ENCODE measurements at regions not wholly inside any gene's neighbourhood (a gene's known extent, or its start where the extent isn't known, plus 50 kb on each side); places are given as distances from the start of the nearest gene placed in this dataset.

- no peak for DNase-seq
Measured at GRCh38 chr16:51035110-51035498, 116.0 kb downstream of the SALL1 start.

- DNase-seq = no peak
Measured at GRCh38 chr16:51034481-51035109, 116.5 kb downstream of the SALL1 start.

GRCh38 chr16:51031598-51031997 is 119.5 kb downstream of the SALL1 start:
- no peak for DNase-seq

GRCh38 chr16:51030516-51030915 is 120.6 kb downstream of the SALL1 start:
- no peak for DNase-seq

GRCh38 chr16:51025588-51026290 is 125.3 kb downstream of the SALL1 start:
- DNase-seq = no peak

- no peak for DNase-seq
Measured at GRCh38 chr16:51024703-51025102, 126.4 kb downstream of the SALL1 start.

GRCh38 chr16:51022955-51023354 is 128.1 kb downstream of the SALL1 start:
- DNase-seq = no peak

- no peak for DNase-seq
Measured at GRCh38 chr16:51019617-51020016, 131.5 kb downstream of the SALL1 start.

GRCh38 chr16:51017969-51018368 is 133.1 kb downstream of the SALL1 start:
- no peak for DNase-seq

GRCh38 chr16:51012396-51012795 is 138.7 kb downstream of the SALL1 start:
- DNase-seq = no peak

- DNase-seq = no peak
Measured at GRCh38 chr16:51010817-51011216, 140.3 kb downstream of the SALL1 start.

GRCh38 chr16:51009813-51010212 is 141.3 kb downstream of the SALL1 start:
- DNase-seq = no peak

GRCh38 chr16:51009359-51009758 is 141.7 kb downstream of the SALL1 start:
- DNase-seq = no peak

- no peak for DNase-seq
Measured at GRCh38 chr16:51008607-51009006, 142.5 kb downstream of the SALL1 start.

- no peak for DNase-seq
Measured at GRCh38 chr16:51008037-51008436, 143.0 kb downstream of the SALL1 start.

- no peak for DNase-seq
Measured at GRCh38 chr16:51003850-51004566, 147.1 kb downstream of the SALL1 start.

GRCh38 chr16:51002881-51003490 is 148.1 kb downstream of the SALL1 start:
- no peak for DNase-seq

GRCh38 chr16:50999181-50999580 is 151.9 kb downstream of the SALL1 start:
- no peak for DNase-seq

GRCh38 chr16:50998411-50998810 is 152.7 kb downstream of the SALL1 start:
- no peak for DNase-seq

GRCh38 chr16:50997679-50998078 is 153.4 kb downstream of the SALL1 start:
- DNase-seq = no peak

- no peak for DNase-seq
Measured at GRCh38 chr16:50996830-50997186, 154.3 kb downstream of the SALL1 start.

- DNase-seq = no peak
Measured at GRCh38 chr16:50996166-50996829, 154.8 kb downstream of the SALL1 start.

- DNase-seq = no peak
Measured at GRCh38 chr16:50994995-50995394, 156.1 kb downstream of the SALL1 start.

Measured in NCI-H524 treated with DMSO at 0.1 percent for 48 hours (cell line).